GM12878 (cell line): ENCODE measurements at regions not wholly inside any gene's neighbourhood (a gene's known extent, or its start where the extent isn't known, plus 50 kb on each side); places are given as distances from the start of the nearest gene placed in this dataset.

Source experiments
- ATAC-seq: fragments of 200-7000 bp; cut with Tn5 transposase; 3 replicates; pipeline ENCODE4 v1.9.1; 2020; ENCODE audit warnings: mild to moderate bottlenecking, moderate library complexity
- BruUV-seq: library from RNA; stranded (reverse); fragments of 400-500 nt; replicated peaks from 2 replicates; lab custom pipeline; 2021; lab: Mats Ljungman, UMichigan
- CTCF ChIA-PET: fragments of 300-600 bp; sonication (Branson Sonifier 250); formaldehyde crosslinking; extraction: SDS; loops from one replicate; lab custom pipeline; 2021; ENCODE audit warnings: inconsistent platforms; lab: Yijun Ruan, JAX
- POLR2A ChIA-PET: fragments of 350-600 bp; formaldehyde crosslinking; extraction: SDS; loops from one replicate; lab custom pipeline; 2021; ENCODE audit warnings: inconsistent platforms; lab: Charles Lee
- RAD21 ChIA-PET: fragments of 300-600 bp; sonication (Branson Sonifier 250); formaldehyde crosslinking; loops from one replicate; lab custom pipeline; 2023; ENCODE audit warnings: antibody characterized with exemption; ENCODE audit not compliant: unreplicated experiment; lab: Charles Lee
- SMC1A ChIA-PET: fragments of 300-600 bp; sonication (Branson Sonifier 250); formaldehyde crosslinking; loops from one replicate; lab custom pipeline; 2023; ENCODE audit not compliant: unreplicated experiment, uncharacterized antibody; lab: Charles Lee
- DNase-seq: peaks from one replicate; pipeline ENCODE4 v3.0.0-alpha.2; 2011; ENCODE audit warnings: low read depth, low spot score
- FAIRE-seq: peaks from 3 replicates; lab custom pipeline; 2011; peaks lifted over from hg19 to GRCh38; lab: Jason Lieb, UNC
- H2AFZ ChIP-seq: 2 replicates; pipeline ENCODE4 v1.6.0; 2011; ENCODE audit warnings: low read depth, low read length, control low read depth; ENCODE audit not compliant: control insufficient read depth
- H3K27ac ChIP-seq: 2 replicates; pipeline ENCODE4 v1.5.1; 2011; ENCODE audit warnings: control low read depth; ENCODE audit not compliant: control insufficient read depth, insufficient read depth
- H3K27me3 ChIP-seq, 2 experiments: replicated peaks in 1 of 2; 2 replicates each; pipeline versions ENCODE4 v1.6.0 to v1.6.1; 2011; ENCODE audit warnings: low read length in 1 of 2; ENCODE audit not compliant: control insufficient read depth in 2 of 2, insufficient read depth in 2 of 2
- H3K36me3 ChIP-seq, 2 experiments: 2 replicates each; pipeline ENCODE4 v1.5.1; 2011; ENCODE audit warnings: low read length in 1 of 2; ENCODE audit not compliant: control insufficient read depth in 2 of 2, insufficient read depth in 2 of 2
- H3K4me1 ChIP-seq: 2 replicates; pipeline ENCODE4 v1.6.1; 2011; ENCODE audit warnings: mild to moderate bottlenecking, low read length, moderate library complexity, mixed read lengths; ENCODE audit not compliant: control insufficient read depth, insufficient read depth
- H3K4me2 ChIP-seq: 2 replicates; pipeline ENCODE4 v1.6.0; 2011; ENCODE audit warnings: control low read depth; ENCODE audit not compliant: control insufficient read depth, insufficient read depth
- H3K4me3 ChIP-seq: fragments of 200-600 bp; sonication (generic); 2 replicates; pipeline ENCODE4 v1.5.1; 2016
- H3K79me2 ChIP-seq: 2 replicates; pipeline ENCODE4 v1.6.0; 2011; ENCODE audit warnings: low read length; ENCODE audit not compliant: control insufficient read depth, insufficient read depth
- H3K9ac ChIP-seq: 2 replicates; pipeline ENCODE4 v1.8.0; 2011; ENCODE audit warnings: low read length, control low read depth, mixed read lengths; ENCODE audit not compliant: control insufficient read depth, insufficient read depth
- H3K9me3 ChIP-seq: replicated peaks from 3 replicates; pipeline ENCODE4 v1.5.1; 2011; ENCODE audit warnings: mild to moderate bottlenecking, low read length; ENCODE audit not compliant: control insufficient read depth, insufficient read depth
- H4K20me1 ChIP-seq: 2 replicates; pipeline ENCODE4 v1.6.0; 2011; ENCODE audit not compliant: control insufficient read depth, insufficient read depth
- CHD1 ChIP-seq: IDR thresholded peaks from 2 replicates; pipeline ENCODE4 v1.6.1; 2012; ENCODE audit warnings: low read depth, low read length, improper control_type of control experiment
- CREM ChIP-seq: IDR thresholded peaks from 2 replicates; pipeline ENCODE4 v1.6.1; 2014; ENCODE audit warnings: antibody characterized with exemption, low read depth
- IRF4 ChIP-seq: IDR thresholded peaks from 2 replicates; pipeline ENCODE4 v1.6.1; 2011; ENCODE audit warnings: low read depth, low read length
- NFXL1 ChIP-seq: fragments of 450-650 bp; IDR thresholded peaks from 2 replicates; pipeline ENCODE4 v1.6.1; 2017; ENCODE audit warnings: antibody characterized with exemption, mild to moderate bottlenecking, borderline replicate concordance
- PAX8 ChIP-seq: fragments of 450-650 bp; IDR thresholded peaks from 2 replicates; pipeline ENCODE4 v1.6.1; 2017; ENCODE audit warnings: mild to moderate bottlenecking, moderate library complexity
- RAD51 ChIP-seq: fragments of 450-650 bp; IDR thresholded peaks from 2 replicates; pipeline ENCODE4 v1.6.1; 2016; ENCODE audit warnings: moderate library complexity, mild to moderate bottlenecking, inconsistent platforms
- STAT3 ChIP-seq: IDR thresholded peaks from 2 replicates; pipeline ENCODE4 v1.6.1; 2011; ENCODE audit warnings: low read depth, low read length, improper control_type of control experiment
- TCF3 ChIP-seq: IDR thresholded peaks from 2 replicates; pipeline ENCODE4 v1.6.1; 2012; ENCODE audit warnings: low read depth, mild to moderate bottlenecking, low read length, borderline replicate concordance; ENCODE audit not compliant: insufficient read depth
- USF2 ChIP-seq: IDR thresholded peaks from 2 replicates; pipeline ENCODE4 v1.6.1; 2011; ENCODE audit warnings: low read depth, low read length, improper control_type of control experiment, borderline replicate concordance
- WGBS: methylation state at CpG from one replicate; pipeline ENCODE4 v1.1.6; 2016; ENCODE audit warnings: low lambda C conversion rate; ENCODE audit not compliant: insufficient replicate concordance, insufficient coverage; ENCODE audit errors: missing lambda C conversion rate; 5-methylcytosine and 5-hydroxymethylcytosine counted together
- in situ Hi-C: fragments of 300-500 bp; cut with MboI; formaldehyde crosslinking; loops from 9 replicates; pipeline ENCODE4 v1.14.3; 2018; ENCODE audit warnings: mixed read lengths
- intact Hi-C: fragments of 100-400 bp; cut with micrococcal nuclease; formaldehyde crosslinking; loops from one replicate; pipeline ENCODE4 v1.14.2; 2022; ENCODE audit not compliant: unreplicated experiment

- TF ChIP-seq USF2: no peak
Observed at GRCh38 chr14:54225457-54226060, 171.2 kb upstream of the CDKN3 start (continued).

- in situ Hi-C loops: no loop called here
Observed at GRCh38 chr14:54226103-54226502, 170.7 kb upstream of the CDKN3 start.

GRCh38 chr14:54226558-54226957 lies 170.2 kb upstream of the CDKN3 start:
- 19% methylated on average over 2 of the region's 2 CpGs for WGBS
- Histone ChIP-seq H3K36me3 (no peaks in the 10 kb centered on the region), H3K79me2 (no peaks in the 10 kb centered on the region), H3K27ac (no peak overlapping the region), H3K9me3 (no peaks in the 10 kb centered on the region), H3K27me3 (peaks cover 0 to 3% of the 10 kb centered on the region in 2 experiments; a peak in 1 of 4 replicates), H3K9ac (no peak overlapping the region), H3K4me3 (no peak overlapping the region), H3K4me2 (no peak overlapping the region), H2AFZ (no peak overlapping the region), H3K4me1 (no peaks in the 10 kb centered on the region), H4K20me1 (no peaks in the 10 kb centered on the region)
- DNase-seq (no peak), ATAC-seq (no peak), FAIRE-seq (no peak)
- ChIA-PET POLR2A (interaction anchor here (0.6 kb wide), 1 partner anchor 66 kb away, joined by 9 read pairs; no protein-coding TSS in a partner anchor), CTCF (no interaction called here), RAD21 (no interaction called here), SMC1A (no interaction called here)
- intact Hi-C loops: no loop called here
- no peak for TF ChIP-seq RAD51
- TF ChIP-seq CREM: no peak
- no TSS peak for BruUV-seq
- in situ Hi-C loops: no loop called here

More at GRCh38 chr14:54226103-54226502, 170.7 kb upstream of the CDKN3 start:
- ATAC-seq (no peak), DNase-seq (no peak), FAIRE-seq (no peak)
- no peak overlapping the region for H3K9ac ChIP-seq
- no peaks in the 10 kb centered on the region for H4K20me1 ChIP-seq
- no peaks in the 10 kb centered on the region for H3K79me2 ChIP-seq
- peaks cover 0 to 6% of the 10 kb centered on the region in 2 experiments; a peak in 1 of 4 replicates for H3K27me3 ChIP-seq
- TF ChIP-seq TCF3 (no peak), CHD1 (no peak), IRF4 (no peak), STAT3 (no peak), NFXL1 (no peak), PAX8 (no peak)
- H2AFZ ChIP-seq: no peak overlapping the region
- H3K9me3 ChIP-seq: no peaks in the 10 kb centered on the region
- 42% methylated on average over 2 of the region's 2 CpGs for WGBS
- H3K36me3 ChIP-seq: no peaks in the 10 kb centered on the region
- intact Hi-C loops: no loop called here
- H3K27ac ChIP-seq: no peak overlapping the region
- H3K4me3 ChIP-seq: no peak overlapping the region
- H3K4me1 ChIP-seq: no peaks in the 10 kb centered on the region
- H3K4me2 ChIP-seq: no peak overlapping the region
- ChIA-PET CTCF (no interaction called here), SMC1A (no interaction called here), RAD21 (no interaction called here), POLR2A (no interaction called here)
- BruUV-seq: no TSS peak
